ENCODE measurements at regions not wholly inside any gene's neighbourhood (a gene's known extent, or its start where the extent isn't known, plus 50 kb on each side); places are given as distances from the start of the nearest gene placed in this dataset.
"Not testable (repeated sequence)": the region's sequence is repeated elsewhere in the genome, so short reads cannot be mapped to it uniquely, and the experiment has no call there.

DNA sequence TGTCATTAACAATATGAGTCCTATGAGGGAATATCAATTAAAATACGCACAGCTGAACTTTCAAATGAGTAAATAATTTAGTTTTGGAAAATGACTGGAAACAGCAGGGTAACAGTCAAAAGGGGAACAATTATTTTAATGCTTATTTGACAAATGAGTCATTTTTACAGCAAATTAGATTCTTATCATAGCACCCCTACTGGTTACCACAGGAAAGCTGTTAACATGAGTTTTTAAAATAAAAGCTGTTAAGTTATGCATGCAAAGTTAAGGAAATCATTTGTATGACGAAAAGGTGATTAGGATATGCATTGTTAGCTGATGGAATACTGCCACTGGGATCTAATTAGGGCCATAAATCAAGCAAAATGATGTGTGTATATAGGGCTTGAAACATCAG lies 435.1 kb upstream of the MEIS1 start:
- H3K4me1 Mint-ChIP-seq (ENCODE audit: low read depth), result no peaks in the 10 kb centered on the region
- no peaks in the 10 kb centered on the region for H3K27me3 Mint-ChIP-seq
- H3K27ac Mint-ChIP-seq, result no peak overlapping the region
- H3K4me3 Mint-ChIP-seq, result no peak overlapping the region
- H3K36me3 Mint-ChIP-seq (ENCODE audit: low read depth), result no peaks in the 10 kb centered on the region
- H3K9me3 Mint-ChIP-seq, result no peaks in the 10 kb centered on the region
- no peak for DNase-seq

DNA sequence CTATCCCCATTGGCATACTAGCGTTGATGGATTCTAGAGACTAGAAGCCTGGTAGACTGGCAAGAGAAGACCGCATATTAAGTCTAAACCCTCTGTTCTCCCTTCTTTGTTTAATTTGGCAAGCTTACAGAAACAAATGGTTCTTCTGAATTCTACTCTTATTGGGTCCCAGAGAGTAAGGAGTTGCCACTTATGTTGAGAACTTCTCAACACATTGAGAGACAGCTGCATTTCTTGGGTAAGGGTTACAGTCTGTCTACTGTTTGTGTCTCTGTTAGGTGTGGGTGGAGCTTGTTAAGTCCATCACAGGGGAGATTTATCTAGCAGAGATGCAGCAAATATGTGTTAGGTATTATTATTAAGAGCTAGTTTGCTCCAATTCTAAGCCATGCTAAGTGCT lies 435.8 kb upstream of the MEIS1 start:
- Mint-ChIP-seq H3K36me3 (ENCODE audit: low read depth) (no peaks in the 10 kb centered on the region), H3K4me1 (ENCODE audit: low read depth) (no peaks in the 10 kb centered on the region), H3K4me3 (no peak overlapping the region), H3K27me3 (no peaks in the 10 kb centered on the region), H3K27ac (no peak overlapping the region), H3K9me3 (no peaks in the 10 kb centered on the region)
- DNase-seq, result no peak

DNA sequence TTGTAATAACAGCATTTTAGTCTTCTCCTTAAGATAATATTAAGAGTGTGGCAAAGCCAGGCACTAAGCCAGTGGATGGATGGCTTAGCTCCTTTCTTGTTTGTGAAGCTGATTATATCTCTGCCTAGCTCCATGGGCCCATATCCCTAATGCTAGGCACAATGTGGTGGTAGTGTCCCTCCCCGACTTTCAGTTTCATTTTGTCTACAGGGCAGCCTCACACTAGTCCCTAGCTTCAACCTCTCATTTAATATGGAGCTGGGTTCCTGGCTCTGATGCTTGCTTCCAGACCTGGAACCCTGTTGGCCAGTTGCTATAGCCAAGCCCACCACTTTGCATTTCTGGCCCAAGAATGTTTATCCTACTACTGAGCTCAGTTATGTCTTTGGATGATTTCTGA lies 437.0 kb upstream of the MEIS1 start:
- no peaks in the 10 kb centered on the region for H3K4me1 Mint-ChIP-seq (ENCODE audit: low read depth)
- no peaks in the 10 kb centered on the region for H3K36me3 Mint-ChIP-seq (ENCODE audit: low read depth)
- no peak overlapping the region for H3K4me3 Mint-ChIP-seq
- no peaks in the 10 kb centered on the region for H3K9me3 Mint-ChIP-seq
- DNase-seq, result no peak
- no peak overlapping the region for H3K27ac Mint-ChIP-seq
- no peaks in the 10 kb centered on the region for H3K27me3 Mint-ChIP-seq

DNA sequence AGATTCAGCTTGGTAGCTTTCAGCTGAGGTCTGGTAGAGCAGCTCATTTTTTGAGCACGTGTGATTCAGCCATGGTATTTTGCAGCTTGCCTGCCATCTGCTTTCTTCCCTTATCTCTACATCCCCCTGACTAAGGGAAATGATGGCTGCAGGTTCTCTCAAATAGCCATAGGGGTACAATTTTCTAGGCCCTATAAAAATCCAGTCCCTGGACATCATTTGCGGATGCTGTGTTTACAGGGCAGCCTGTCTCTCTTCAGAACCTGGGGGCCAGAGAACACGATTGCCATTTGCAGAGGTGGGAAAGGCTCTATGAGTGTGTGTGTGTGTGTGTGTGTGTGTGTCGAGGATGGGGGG lies 442.7 kb upstream of the MEIS1 start:
- H3K27ac Mint-ChIP-seq, result no peak overlapping the region
- no peak for DNase-seq
- H3K27me3 Mint-ChIP-seq, result no peaks in the 10 kb centered on the region
- H3K36me3 Mint-ChIP-seq (ENCODE audit: low read depth), result no peaks in the 10 kb centered on the region
- no peaks in the 10 kb centered on the region for H3K4me1 Mint-ChIP-seq (ENCODE audit: low read depth)
- H3K9me3 Mint-ChIP-seq, result peaks cover 6% of the 10 kb centered on the region
- no peak overlapping the region for H3K4me3 Mint-ChIP-seq

DNA sequence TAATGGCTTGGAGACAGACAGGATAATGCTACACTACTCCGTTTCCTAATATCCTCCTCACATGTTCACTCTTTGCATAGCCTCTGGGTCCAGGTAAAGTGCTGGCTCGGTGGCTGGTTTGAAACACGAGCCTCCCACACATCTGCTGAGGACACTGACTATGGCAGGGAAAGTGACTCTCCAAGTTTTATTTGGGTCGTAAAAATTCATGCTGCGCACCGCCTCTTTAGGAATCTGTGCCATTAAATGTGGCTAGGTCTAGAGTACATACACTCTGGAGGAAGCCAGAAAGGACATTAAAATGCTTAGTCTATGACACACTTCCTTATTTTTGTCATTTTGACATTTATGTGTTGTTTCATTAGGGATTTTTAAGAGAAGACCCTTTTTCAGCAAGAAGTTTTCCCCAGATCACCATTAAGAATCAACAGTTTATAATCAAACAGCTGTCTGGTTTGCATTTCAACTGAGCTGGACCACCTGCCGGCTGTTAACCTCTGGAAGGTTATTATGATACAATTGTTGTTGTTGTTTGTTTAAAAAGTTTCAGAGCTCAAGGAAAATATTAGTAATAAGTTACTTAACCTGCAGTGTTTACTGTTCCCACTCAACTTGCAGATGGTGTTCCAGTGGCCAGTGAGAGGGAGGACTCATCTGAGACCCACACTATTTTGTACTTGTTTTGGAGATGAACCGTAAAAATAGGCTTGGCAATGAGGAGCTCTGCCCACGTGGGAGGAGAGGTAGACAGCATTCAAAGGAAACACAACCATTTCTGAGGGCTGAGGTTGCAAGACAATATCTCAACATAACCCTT lies 443.3 kb upstream of the MEIS1 start:
- Mint-ChIP-seq H3K27ac (no peak overlapping the region), H3K9me3 (peaks cover 6% of the 10 kb centered on the region), H3K27me3 (no peaks in the 10 kb centered on the region), H3K4me1 (ENCODE audit: low read depth) (no peaks in the 10 kb centered on the region), H3K4me3 (no peak overlapping the region), H3K36me3 (ENCODE audit: low read depth) (no peaks in the 10 kb centered on the region)
- no peak for DNase-seq

DNA sequence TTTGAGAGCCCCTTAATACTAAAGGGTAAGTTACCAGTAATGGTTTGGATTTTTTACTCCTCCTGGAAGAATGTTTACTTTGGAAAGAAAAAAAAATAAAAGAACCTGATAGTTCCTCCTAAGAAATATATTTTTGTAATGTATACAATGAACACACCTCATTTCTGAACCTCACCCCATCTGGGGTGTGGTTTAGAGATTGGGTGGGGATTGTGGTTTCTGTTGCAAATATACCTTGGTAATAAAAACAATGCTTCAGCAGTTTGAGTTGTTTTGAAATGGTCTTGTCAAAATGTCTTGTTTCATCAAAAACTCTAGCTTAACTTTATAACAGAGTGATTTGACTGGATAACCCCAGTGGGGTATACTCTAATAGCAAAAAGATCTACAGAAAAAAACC lies 448.9 kb upstream of the MEIS1 start:
- Mint-ChIP-seq H3K36me3 (ENCODE audit: low read depth) (no peaks in the 10 kb centered on the region), H3K9me3 (peaks cover 6% of the 10 kb centered on the region), H3K27me3 (no peaks in the 10 kb centered on the region), H3K27ac (no peak overlapping the region), H3K4me3 (no peak overlapping the region), H3K4me1 (ENCODE audit: low read depth) (no peaks in the 10 kb centered on the region)
- DNase-seq, result no peak

DNA sequence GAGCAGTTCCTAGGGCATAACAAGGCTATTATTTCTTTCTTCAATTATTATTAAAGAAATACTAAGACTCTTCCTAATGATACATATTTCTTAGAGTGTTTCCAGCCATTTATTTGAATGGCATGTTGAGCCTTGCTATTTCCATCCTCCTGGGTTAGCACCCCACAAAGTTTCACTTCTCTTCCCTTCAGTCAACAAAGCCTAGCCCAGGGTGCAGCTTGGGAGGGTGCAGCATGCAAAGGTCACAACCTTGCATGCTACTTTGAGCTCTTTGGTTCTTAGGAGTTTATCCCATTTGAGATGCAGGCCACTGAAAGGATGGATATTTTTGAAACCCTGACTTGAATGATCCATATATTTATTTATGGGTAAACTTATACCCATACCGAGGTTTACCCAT lies 454.4 kb upstream of the MEIS1 start:
- Mint-ChIP-seq H3K9me3 (no peaks in the 10 kb centered on the region), H3K36me3 (ENCODE audit: low read depth) (no peaks in the 10 kb centered on the region), H3K4me1 (ENCODE audit: low read depth) (no peaks in the 10 kb centered on the region), H3K4me3 (no peak overlapping the region), H3K27me3 (no peaks in the 10 kb centered on the region), H3K27ac (no peak overlapping the region)
- DNase-seq, result no peak

DNA sequence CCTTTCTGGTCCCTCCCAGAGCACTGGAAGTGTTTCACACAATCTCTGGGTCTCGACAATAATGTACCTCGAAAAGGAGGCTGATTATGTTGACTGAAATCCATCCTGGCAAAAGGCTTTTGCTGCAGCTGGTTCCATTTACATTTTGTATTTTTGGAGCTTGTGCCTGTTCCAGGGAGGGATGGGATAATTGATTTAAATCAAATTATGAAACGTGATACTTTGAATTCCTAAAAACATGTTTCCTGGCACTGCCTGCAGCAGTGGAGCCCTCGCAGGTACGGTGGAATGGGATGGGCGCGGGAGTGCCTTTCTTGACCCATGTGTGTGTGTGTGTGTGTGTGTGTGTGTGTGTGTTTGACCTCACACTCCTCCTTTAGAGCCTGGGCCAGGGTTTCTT lies 455.5 kb upstream of the MEIS1 start:
- H3K27me3 Mint-ChIP-seq, result no peaks in the 10 kb centered on the region
- no peaks in the 10 kb centered on the region for H3K4me1 Mint-ChIP-seq (ENCODE audit: low read depth)
- no peak for DNase-seq

DNA sequence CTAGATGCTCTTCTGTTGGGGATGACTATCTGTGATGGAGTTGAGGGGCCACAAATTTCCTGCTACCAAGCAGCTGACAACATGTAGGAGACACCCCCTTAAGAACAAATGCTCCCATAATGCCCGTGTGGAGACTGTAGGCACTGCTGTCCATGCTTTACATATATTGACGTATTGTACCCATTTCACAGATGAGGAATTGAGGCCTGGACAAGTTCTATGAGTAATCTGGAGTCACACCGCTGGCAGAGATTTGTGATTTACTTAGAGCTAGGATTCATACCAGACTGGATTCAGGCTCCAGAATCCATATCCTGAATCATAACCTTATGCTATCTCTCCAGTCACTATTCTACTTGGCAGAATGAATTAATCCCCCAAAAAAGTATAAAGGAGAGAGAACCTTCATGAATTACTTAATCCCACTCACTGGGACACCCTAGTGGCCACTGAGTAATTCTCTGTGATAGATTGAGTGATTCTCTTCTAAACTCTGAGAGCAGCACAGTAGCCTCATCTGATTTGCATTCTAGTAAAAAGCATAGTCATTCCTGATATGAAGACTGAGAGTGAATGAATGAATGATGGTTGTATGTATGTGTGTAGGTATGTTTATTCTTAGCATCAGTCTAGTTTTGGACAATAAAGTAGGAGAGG lies 460.7 kb upstream of the MEIS1 start:
- Mint-ChIP-seq H3K27ac (no peak overlapping the region), H3K9me3 (no peaks in the 10 kb centered on the region), H3K4me3 (no peak overlapping the region), H3K27me3 (no peaks in the 10 kb centered on the region), H3K4me1 (ENCODE audit: low read depth) (no peaks in the 10 kb centered on the region), H3K36me3 (ENCODE audit: low read depth) (no peaks in the 10 kb centered on the region)
- no peak for DNase-seq

More for the DNA sequence above, 455.5 kb upstream of the MEIS1 start:
- Mint-ChIP-seq H3K4me3 (no peak overlapping the region), H3K9me3 (no peaks in the 10 kb centered on the region), H3K36me3 (ENCODE audit: low read depth) (no peaks in the 10 kb centered on the region), H3K27ac (no peak overlapping the region)

DNA sequence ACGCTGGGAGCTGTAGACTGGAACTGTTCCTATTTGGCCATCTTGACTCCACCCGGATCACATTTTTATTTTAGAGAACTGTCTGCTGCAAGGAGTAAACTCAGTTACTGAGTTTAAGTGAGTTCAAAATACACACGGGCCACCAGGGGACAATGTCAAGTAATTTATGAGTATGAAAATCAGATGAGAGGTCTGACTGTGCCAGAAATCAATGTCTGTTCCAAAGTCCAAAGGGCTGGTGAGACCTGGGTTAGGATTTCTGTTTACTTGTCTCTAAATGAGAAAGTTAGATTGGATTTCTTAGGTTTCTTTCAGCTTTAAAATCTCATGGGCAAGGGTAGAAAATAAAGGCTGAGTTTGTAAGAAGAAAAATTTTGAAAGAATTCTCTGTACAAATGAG lies 465.8 kb upstream of the MEIS1 start:
- Mint-ChIP-seq H3K4me3 (no peak overlapping the region), H3K27ac (no peak overlapping the region), H3K36me3 (ENCODE audit: low read depth) (no peaks in the 10 kb centered on the region), H3K9me3 (no peaks in the 10 kb centered on the region), H3K4me1 (ENCODE audit: low read depth) (no peaks in the 10 kb centered on the region), H3K27me3 (no peaks in the 10 kb centered on the region)
- DNase-seq, result no peak

DNA sequence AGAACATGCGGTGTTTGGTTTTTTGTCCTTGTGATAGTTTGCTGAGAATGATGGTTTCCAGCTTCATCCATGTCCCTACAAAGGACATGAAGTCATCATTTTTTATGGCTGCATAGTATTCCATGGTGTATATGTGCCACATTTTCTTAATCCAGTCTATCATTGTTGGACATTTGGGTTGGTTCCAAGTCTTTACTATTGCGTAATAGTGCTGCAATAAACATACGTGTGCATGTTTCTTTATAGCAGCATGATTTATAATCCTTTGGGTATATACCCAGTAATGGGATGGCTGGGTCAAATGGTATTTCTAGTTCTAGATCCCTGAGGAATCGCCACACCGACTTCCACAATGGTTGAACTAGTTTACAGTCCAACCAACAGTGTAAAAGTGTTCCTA lies 471.6 kb upstream of the MEIS1 start:
- not testable (repeated sequence) for H3K27me3 Mint-ChIP-seq; H3K9me3 Mint-ChIP-seq; H3K4me3 Mint-ChIP-seq; H3K27ac Mint-ChIP-seq; H3K4me1 Mint-ChIP-seq (ENCODE audit: low read depth); DNase-seq; H3K36me3 Mint-ChIP-seq (ENCODE audit: low read depth)

DNA sequence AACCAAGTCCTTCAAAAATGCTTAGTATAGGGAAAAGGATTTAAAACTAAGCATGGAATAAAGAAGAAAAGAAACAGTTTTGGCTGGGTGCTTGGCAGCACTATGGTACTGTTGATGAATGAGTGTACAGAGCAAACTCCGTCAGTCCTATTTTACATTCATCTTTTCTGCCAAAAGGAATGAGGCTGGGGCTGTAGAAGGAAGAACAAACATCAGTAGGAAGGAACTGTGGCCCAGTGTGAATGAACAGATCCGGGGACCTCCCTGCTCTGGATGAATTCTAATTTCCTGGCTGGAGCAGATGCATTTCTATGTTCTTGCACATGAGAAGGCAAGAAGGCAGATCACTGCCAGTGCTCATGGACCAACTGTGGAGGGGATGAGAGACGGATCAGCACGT lies 474.0 kb upstream of the MEIS1 start:
- H3K36me3 Mint-ChIP-seq (ENCODE audit: low read depth), result no peaks in the 10 kb centered on the region
- H3K4me3 Mint-ChIP-seq, result no peak overlapping the region
- DNase-seq, result no peak
- no peaks in the 10 kb centered on the region for H3K27me3 Mint-ChIP-seq
- peaks cover 4% of the 10 kb centered on the region for H3K9me3 Mint-ChIP-seq
- H3K4me1 Mint-ChIP-seq (ENCODE audit: low read depth), result no peaks in the 10 kb centered on the region
- H3K27ac Mint-ChIP-seq, result no peak overlapping the region

DNA sequence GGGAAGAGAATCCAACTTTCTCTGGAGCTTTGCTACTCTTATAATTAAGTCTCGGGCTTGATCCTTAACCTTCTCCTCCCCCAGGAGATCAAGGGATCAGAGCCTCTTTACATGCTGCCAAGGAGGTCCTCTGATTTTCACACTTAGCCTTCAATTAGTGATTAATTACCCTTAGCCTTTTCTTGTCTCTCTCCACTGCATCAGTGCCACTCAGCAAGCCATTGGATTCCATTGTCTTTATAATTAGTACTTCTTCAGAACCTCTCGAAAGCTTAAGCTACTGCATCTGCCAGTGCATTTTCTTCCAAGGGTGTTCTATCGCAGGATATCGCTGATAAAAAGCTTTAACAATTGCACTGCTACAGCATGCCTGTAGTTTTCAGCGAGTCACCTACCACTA lies 477.0 kb upstream of the MEIS1 start:
- H3K27me3 Mint-ChIP-seq, result no peaks in the 10 kb centered on the region
- H3K27ac Mint-ChIP-seq, result no peak overlapping the region
- no peaks in the 10 kb centered on the region for H3K36me3 Mint-ChIP-seq (ENCODE audit: low read depth)
- H3K4me3 Mint-ChIP-seq, result no peak overlapping the region
- no peak for DNase-seq
- H3K4me1 Mint-ChIP-seq (ENCODE audit: low read depth), result no peaks in the 10 kb centered on the region
- H3K9me3 Mint-ChIP-seq, result peaks cover 4% of the 10 kb centered on the region

DNA sequence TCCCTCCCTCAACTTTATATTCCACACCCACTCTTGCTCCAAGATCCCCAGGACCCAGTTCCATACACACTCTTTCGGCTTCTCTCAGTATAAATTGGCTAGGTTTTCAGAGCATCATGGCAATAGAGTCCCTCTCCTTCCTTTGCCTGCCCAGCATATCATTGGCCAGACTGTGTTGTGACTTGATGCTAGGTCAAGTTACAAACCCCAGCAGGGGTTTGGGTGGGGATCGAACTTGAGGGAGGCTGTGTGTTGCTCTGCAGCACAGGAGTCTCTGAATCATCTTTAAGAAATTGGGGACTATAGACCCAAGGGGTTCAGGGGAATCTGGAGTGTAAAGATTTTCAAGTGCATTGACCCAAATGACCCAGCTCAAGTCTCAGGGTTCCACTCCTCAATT lies 477.5 kb upstream of the MEIS1 start:
- H3K4me3 Mint-ChIP-seq, result no peak overlapping the region
- H3K27ac Mint-ChIP-seq, result no peak overlapping the region
- no peaks in the 10 kb centered on the region for H3K36me3 Mint-ChIP-seq (ENCODE audit: low read depth)
- H3K9me3 Mint-ChIP-seq, result peaks cover 4% of the 10 kb centered on the region
- no peaks in the 10 kb centered on the region for H3K27me3 Mint-ChIP-seq
- no peak for DNase-seq
- no peaks in the 10 kb centered on the region for H3K4me1 Mint-ChIP-seq (ENCODE audit: low read depth)

DNA sequence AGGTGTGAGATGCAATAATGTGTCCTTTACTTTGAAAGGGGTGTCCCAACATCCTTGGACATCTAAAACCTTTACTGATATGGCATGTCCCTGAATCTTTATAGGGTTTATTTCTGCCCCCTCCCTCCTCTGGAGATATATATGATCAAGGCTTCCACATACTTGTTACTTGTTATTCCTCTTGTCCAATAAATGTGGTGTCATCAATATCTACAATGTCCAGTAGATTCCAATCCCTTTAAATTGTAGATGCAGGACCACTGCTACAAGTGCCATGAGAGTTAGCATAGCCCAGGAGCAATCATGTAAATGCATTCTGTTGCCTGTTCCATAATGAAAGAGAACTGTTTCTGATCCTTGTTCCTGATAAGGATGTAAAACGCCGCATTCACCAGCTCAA lies 479.7 kb upstream of the MEIS1 start:
- Mint-ChIP-seq H3K4me1 (ENCODE audit: low read depth) (no peaks in the 10 kb centered on the region), H3K27ac (no peak overlapping the region), H3K27me3 (no peaks in the 10 kb centered on the region), H3K36me3 (ENCODE audit: low read depth) (no peaks in the 10 kb centered on the region), H3K4me3 (no peak overlapping the region), H3K9me3 (no peaks in the 10 kb centered on the region)
- no peak for DNase-seq

Measured in activated T-cell treated with anti-CD3 and anti-CD28 coated beads, Interleukin-2, amount 50 U/mL, for 24 hours (primary cell).